ENCODE measurements at regions not wholly inside any gene's neighbourhood (a gene's known extent, or its start where the extent isn't known, plus 50 kb on each side); places are given as distances from the start of the nearest gene placed in this dataset.
"Not testable (repeated sequence)": the region's sequence is repeated elsewhere in the genome, so short reads cannot be mapped to it uniquely, and the experiment has no call there.

- no peak for DNase-seq
Observed at GRCh38 chr2:747762-748351, 70.7 kb upstream of the TMEM18 start.

- DNase-seq: no peak
Observed at GRCh38 chr2:746697-747096, 69.5 kb upstream of the TMEM18 start.

GRCh38 chr2:744088-744487 is 66.9 kb upstream of the TMEM18 start:
- DNase-seq: no peak

GRCh38 chr2:742221-742620 is 65.0 kb upstream of the TMEM18 start:
- no peak for DNase-seq

GRCh38 chr2:741195-741496 is 63.9 kb upstream of the TMEM18 start:
- DNase-seq: no peak

GRCh38 chr2:740322-741194 is 63.4 kb upstream of the TMEM18 start:
- peak; percentile 45 for DNase-seq

GRCh38 chr2:739864-740321 is 62.7 kb upstream of the TMEM18 start:
- not testable (repeated sequence) for DNase-seq

- DNase-seq: no peak
Observed at GRCh38 chr2:736939-737338, 59.7 kb upstream of the TMEM18 start.

GRCh38 chr2:735670-736218 is 58.5 kb upstream of the TMEM18 start:
- DNase-seq: no peak

- no peak for DNase-seq
Observed at GRCh38 chr2:734496-734895, 57.3 kb upstream of the TMEM18 start.

GRCh38 chr2:733495-733894 is 56.3 kb upstream of the TMEM18 start:
- DNase-seq: no peak

GRCh38 chr2:733001-733400 is 55.8 kb upstream of the TMEM18 start:
- DNase-seq: no peak

- no peak for DNase-seq
Observed at GRCh38 chr2:731711-732110, 54.5 kb upstream of the TMEM18 start.

- no peak for DNase-seq
Observed at GRCh38 chr2:729376-729861, 52.2 kb upstream of the TMEM18 start.

- no peak for DNase-seq
Observed at GRCh38 chr2:728165-728564, 51.0 kb upstream of the TMEM18 start.

- DNase-seq: no peak
Observed at GRCh38 chr2:727071-727470, 49.9 kb upstream of the TMEM18 start.

All from activated CD8-positive, alpha-beta memory T cell treated with anti-CD3 and anti-CD28 coated beads, Interleukin-2, amount 50 U/mL, for 4 hours (primary cell).